Vagina (tissue), 2 donors: ENCODE measurements at regions not wholly inside any gene's neighbourhood (a gene's known extent, or its start where the extent isn't known, plus 50 kb on each side); places are given as distances from the start of the nearest gene placed in this dataset.
"Not testable (repeated sequence)": the region's sequence is repeated elsewhere in the genome, so short reads cannot be mapped to it uniquely, and the experiment has no call there.

Source experiments
- DNase-seq, 2 donors: peaks; one replicate each; pipeline ENCODE4 v3.0.0-alpha.2; 2017; ENCODE audit errors: extremely low spot score in 2 of 2
- H3K27ac ChIP-seq: fragments of 200-600 bp; sonication (generic); one replicate; pipeline ENCODE4 v1.5.1; 2019
- H3K27me3 ChIP-seq: fragments of 200-600 bp; sonication (generic); one replicate; pipeline ENCODE4 v1.5.1; 2019
- H3K36me3 ChIP-seq, 2 donors: fragments of 200-600 bp; sonication (generic); one replicate each; pipeline ENCODE4 v1.5.1; 2017 to 2019
- H3K4me1 ChIP-seq: fragments of 200-600 bp; sonication (generic); one replicate; pipeline ENCODE4 v1.5.1; 2019
- H3K4me3 ChIP-seq, 2 donors: fragments of 200-600 bp; sonication (generic); 1 replicate in 1 of 2; 2 replicates in 1 of 2; pipeline ENCODE4 v1.5.1; 2016 to 2019
- H3K9me3 ChIP-seq: fragments of 200-600 bp; sonication (generic); one replicate; pipeline ENCODE4 v1.5.1; 2019
- CTCF ChIP-seq, 3 experiments: fragments of 450-650 bp in 2 of 3; fragments of 200-600 bp in 1 of 3; sonication (generic) in 1 of 3; IDR thresholded peaks; one replicate each; pipeline ENCODE4 v1.5.1; 2017 to 2019; ENCODE audit warnings: antibody characterized with exemption in 3 of 3, mild to moderate bottlenecking in 2 of 3, moderate library complexity in 2 of 3
- POLR2A ChIP-seq, 2 donors: fragments of 450-650 bp; IDR thresholded peaks; one replicate each; pipeline ENCODE4 v1.6.1; 2017; ENCODE audit warnings: antibody characterized with exemption in 2 of 2, mild to moderate bottlenecking in 2 of 2, moderate library complexity in 2 of 2
- POLR2AphosphoS5 ChIP-seq, 2 donors: sonication (generic); formaldehyde crosslinking; IDR thresholded peaks; one replicate each; pipeline ENCODE4 v1.9.0; 2017; ENCODE audit warnings: antibody characterized with exemption in 2 of 2, mild to moderate bottlenecking in 2 of 2, low read depth in 1 of 2; ENCODE audit not compliant: insufficient read depth in 1 of 2
- intact Hi-C: fragments of 100-400 bp; cut with DNase I; formaldehyde crosslinking; loops from one replicate; pipeline ENCODE4 v1.15.1; 2023

DNA sequence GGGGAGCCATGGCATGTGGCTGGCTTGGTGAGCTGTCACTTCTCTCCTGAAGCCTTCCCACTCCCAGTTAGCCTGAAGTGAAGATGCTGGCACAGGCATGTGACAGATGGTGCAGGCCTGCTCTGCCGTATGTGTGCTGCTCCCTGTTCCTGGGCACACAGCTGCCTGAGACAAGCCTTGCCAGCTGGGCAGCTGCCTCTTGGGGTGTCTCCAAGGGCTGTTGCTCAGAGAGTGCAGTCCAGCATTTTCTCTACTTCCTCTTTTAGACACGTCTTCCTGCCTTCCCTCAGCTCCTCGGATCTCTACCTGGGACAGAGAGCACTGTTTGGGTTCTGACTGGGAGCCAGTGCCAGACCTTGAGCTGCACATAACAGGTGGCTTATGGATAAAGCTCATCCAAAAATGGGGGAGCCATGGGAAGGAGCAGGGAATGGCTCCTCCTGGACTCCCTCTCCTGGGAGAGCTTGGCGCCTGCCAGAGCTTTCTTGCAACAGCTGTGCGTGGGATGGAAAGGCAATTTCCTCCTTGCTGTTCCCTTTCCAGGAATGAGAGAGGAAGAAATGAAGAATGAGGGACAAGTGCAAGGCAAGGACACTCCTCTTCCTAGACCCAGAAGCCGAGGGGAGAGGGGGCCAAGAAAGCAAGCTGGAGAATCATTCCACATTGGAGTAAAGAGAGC, 132.9 kb downstream of the MSL3 start:
- H3K27me3 ChIP-seq: no peaks in the 10 kb centered on the region
- no peak overlapping the region for H3K27ac ChIP-seq
- H3K9me3 ChIP-seq: no peaks in the 10 kb centered on the region
- intact Hi-C loops: no loop called here
- DNase-seq: no peak
- no peak for TF ChIP-seq CTCF (IDR thresholded peaks at IDR 0.05)
- TF ChIP-seq POLR2A (IDR thresholded peaks at IDR 0.05): no peak
- TF ChIP-seq POLR2AphosphoS5 (IDR thresholded peaks at IDR 0.05; ENCODE audit: insufficient read depth in 1 of 2, low read depth in 1 of 2): no peak
- H3K4me3 ChIP-seq: no peak overlapping the region
- no peaks in the 10 kb centered on the region for H3K4me1 ChIP-seq
- H3K36me3 ChIP-seq: no peaks in the 10 kb centered on the region

DNA sequence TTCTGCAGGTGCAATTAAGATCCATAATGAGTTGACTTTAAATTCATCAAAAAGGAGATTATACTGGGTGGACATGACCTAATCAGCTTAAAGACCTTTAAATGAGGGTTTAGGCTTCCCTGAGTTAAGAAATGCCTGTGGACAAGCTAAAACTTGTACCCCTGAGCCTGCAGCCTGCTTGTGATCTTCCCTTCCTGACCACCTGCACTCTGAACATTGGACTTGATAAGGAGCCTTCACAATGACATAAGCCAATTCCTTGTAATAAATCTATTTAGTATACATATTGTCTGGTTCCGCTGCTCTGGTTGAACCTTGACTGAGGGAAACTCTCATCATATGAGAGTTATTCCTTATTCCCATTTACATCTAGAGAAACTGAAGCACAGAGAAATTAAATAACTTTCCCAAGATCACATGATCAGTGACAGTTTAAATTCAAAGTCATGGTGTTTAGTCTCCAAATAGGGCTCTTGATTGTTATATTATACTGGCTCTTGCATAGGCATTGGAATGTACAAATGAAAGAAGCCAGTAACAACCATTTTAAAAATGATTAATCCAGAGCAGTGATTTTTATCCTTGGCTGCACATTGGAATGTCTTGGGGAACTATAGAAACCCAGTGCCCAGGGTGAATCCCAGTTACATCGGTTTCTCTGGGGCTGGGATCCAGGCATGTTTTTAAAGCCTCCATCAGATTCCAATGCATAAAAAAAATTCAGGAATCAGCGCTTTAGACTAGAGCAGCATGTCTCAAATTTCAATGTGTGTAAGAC, 136.1 kb downstream of the MSL3 start:
- TF ChIP-seq CTCF (IDR thresholded peaks at IDR 0.05) (no peak), POLR2AphosphoS5 (IDR thresholded peaks at IDR 0.05; ENCODE audit: insufficient read depth in 1 of 2, low read depth in 1 of 2) (no peak), POLR2A (IDR thresholded peaks at IDR 0.05) (no peak)
- Histone ChIP-seq H3K36me3 (no peaks in the 10 kb centered on the region), H3K27me3 (no peaks in the 10 kb centered on the region), H3K4me3 (no peak overlapping the region), H3K4me1 (no peaks in the 10 kb centered on the region), H3K9me3 (no peaks in the 10 kb centered on the region), H3K27ac (no peak overlapping the region)
- intact Hi-C loops: no loop called here
- DNase-seq: no peak

DNA sequence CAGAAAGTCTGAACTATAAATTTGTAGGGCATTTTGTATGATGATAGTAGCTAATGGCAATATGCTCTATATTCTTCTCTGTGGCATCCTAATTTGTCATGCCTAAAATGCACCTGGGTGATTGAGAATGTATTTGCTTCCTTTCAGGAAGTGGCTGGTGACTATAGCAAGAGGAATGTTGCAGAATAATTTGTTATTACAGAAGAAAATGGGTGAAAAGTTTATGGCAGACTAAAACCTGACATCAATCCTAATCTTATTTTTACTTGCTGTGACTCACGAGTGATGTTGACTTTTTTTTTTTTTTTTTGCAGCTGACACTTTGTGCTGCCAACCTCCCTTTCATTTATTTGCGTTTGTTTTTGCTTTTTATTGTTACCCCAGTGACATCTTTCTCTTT, 141.1 kb downstream of the MSL3 start:
- no peak for DNase-seq
- H3K9me3 ChIP-seq: no peaks in the 10 kb centered on the region
- H3K27me3 ChIP-seq: no peaks in the 10 kb centered on the region
- no peaks in the 10 kb centered on the region for H3K36me3 ChIP-seq
- TF ChIP-seq POLR2AphosphoS5 (IDR thresholded peaks at IDR 0.05; ENCODE audit: insufficient read depth in 1 of 2, low read depth in 1 of 2): no peak
- no peak for TF ChIP-seq CTCF (IDR thresholded peaks at IDR 0.05)
- no peak overlapping the region for H3K27ac ChIP-seq
- no peak overlapping the region for H3K4me3 ChIP-seq
- H3K4me1 ChIP-seq: no peaks in the 10 kb centered on the region
- intact Hi-C loops: no loop called here

DNA sequence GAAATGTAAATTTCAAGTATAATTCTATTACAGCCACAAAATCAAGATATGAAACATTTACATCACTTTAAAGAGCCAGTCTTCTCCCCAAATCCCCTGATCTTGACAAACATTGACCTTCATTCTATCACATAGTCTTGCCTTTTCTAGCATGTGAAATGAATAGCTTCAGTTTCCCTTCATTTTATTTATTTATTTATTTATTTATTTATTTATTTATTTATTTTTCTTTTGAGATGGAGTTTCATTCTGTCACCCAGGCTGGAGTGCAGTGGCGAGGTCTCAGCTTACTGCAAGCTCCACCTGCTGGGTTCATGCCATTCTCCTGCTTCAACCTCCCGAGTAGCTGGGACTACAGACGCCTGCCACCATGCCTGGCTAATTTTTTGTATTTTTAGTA, 147.9 kb downstream of the MSL3 start:
- H3K4me1 ChIP-seq, H3K4me3 ChIP-seq, H3K9me3 ChIP-seq, H3K36me3 ChIP-seq, intact Hi-C loops, H3K27me3 ChIP-seq, DNase-seq, H3K27ac ChIP-seq: not testable (repeated sequence)

GRCh38 chrX:11908371-11908770, 150.3 kb downstream of the MSL3 start:
- no peaks in the 10 kb centered on the region for H3K27me3 ChIP-seq
- no peak overlapping the region for H3K4me3 ChIP-seq
- H3K9me3 ChIP-seq: peaks cover 3% of the 10 kb centered on the region
- DNase-seq: no peak
- TF ChIP-seq POLR2A (IDR thresholded peaks at IDR 0.05) (no peak), CTCF (IDR thresholded peaks at IDR 0.05) (no peak), POLR2AphosphoS5 (IDR thresholded peaks at IDR 0.05; ENCODE audit: insufficient read depth in 1 of 2, low read depth in 1 of 2) (no peak)
- intact Hi-C loops: no loop called here
- H3K36me3 ChIP-seq: no peaks in the 10 kb centered on the region
- no peak overlapping the region for H3K27ac ChIP-seq
- H3K4me1 ChIP-seq: no peaks in the 10 kb centered on the region
